ENCODE measurements at regions not wholly inside any gene's neighbourhood (a gene's known extent, or its start where the extent isn't known, plus 50 kb on each side); places are given as distances from the start of the nearest gene placed in this dataset.
A peak's percentile ranks its signal among the peaks of the same experiment; 100 is the strongest.

DNA sequence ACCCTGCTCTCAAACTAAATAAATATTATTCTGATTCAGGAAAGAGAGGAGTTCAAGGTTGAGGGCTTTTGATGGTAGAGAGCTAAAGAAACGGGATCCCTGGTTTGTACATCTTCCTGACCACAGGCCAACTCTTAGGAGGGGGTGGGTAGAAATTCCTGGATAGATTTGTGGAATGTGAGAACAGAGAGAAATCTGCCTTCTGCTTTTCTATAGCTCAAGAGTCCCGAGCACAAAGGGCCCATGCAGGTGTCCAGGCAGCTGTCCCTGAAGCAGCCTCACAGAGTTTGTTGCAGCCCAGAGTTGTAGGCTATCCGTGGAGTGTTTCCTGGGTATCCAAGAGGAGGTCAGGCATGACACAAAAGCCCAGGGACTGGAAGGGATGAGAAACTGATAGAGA, 198.6 kb downstream of the BCAT1 start:
- H3K4me1 Mint-ChIP-seq, result peaks cover 82% of the 10 kb centered on the region
- no peaks in the 10 kb centered on the region for H3K36me3 Mint-ChIP-seq (ENCODE audit: low read depth)
- TF ChIP-seq, protein P1, sequence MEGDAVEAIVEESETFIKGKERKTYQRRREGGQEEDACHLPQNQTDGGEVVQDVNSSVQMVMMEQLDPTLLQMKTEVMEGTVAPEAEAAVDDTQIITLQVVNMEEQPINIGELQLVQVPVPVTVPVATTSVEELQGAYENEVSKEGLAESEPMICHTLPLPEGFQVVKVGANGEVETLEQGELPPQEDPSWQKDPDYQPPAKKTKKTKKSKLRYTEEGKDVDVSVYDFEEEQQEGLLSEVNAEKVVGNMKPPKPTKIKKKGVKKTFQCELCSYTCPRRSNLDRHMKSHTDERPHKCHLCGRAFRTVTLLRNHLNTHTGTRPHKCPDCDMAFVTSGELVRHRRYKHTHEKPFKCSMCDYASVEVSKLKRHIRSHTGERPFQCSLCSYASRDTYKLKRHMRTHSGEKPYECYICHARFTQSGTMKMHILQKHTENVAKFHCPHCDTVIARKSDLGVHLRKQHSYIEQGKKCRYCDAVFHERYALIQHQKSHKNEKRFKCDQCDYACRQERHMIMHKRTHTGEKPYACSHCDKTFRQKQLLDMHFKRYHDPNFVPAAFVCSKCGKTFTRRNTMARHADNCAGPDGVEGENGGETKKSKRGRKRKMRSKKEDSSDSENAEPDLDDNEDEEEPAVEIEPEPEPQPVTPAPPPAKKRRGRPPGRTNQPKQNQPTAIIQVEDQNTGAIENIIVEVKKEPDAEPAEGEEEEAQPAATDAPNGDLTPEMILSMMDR (conservative IDR thresholded peaks at IDR 0.05), result no peak
- H3K4me3 Mint-ChIP-seq, result peak overlapping the region; percentile 9
- H3K27ac Mint-ChIP-seq (ENCODE audit: unreplicated experiment), result peak overlapping the region; percentile 76
- DNase-seq (ENCODE audit: low read depth, low spot score), result no peak
- no peaks in the 10 kb centered on the region for H3K27me3 Mint-ChIP-seq (ENCODE audit: low read depth)
- H3K9me3 Mint-ChIP-seq, result no peaks in the 10 kb centered on the region

DNA sequence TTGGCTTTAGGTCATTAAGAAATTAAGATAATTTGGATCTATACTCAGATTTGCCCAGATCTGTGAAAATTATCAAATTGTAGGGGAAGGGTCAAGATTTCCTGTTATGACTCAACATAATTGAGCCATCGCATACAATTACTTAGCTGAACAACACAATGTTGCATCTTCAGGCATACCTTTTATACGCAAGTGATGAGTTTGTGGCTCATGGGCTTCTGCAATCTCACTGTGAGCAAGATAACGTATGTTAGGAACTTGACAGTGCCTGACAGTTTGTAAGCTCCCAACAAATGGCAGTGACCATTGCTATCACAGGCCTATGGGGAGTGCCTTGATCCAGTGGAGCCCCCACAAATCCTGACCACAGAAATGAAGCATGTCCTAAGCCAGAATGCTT, 199.7 kb downstream of the BCAT1 start:
- no peak for DNase-seq (ENCODE audit: low read depth, low spot score)
- TF ChIP-seq, protein P1 (conservative IDR thresholded peaks at IDR 0.05), result no peak
- Mint-ChIP-seq H3K27me3 (ENCODE audit: low read depth) (no peaks in the 10 kb centered on the region), H3K36me3 (ENCODE audit: low read depth) (no peaks in the 10 kb centered on the region), H3K4me1 (peaks cover 84% of the 10 kb centered on the region), H3K27ac (ENCODE audit: unreplicated experiment) (no peak overlapping the region), H3K4me3 (no peak overlapping the region), H3K9me3 (no peaks in the 10 kb centered on the region)

DNA sequence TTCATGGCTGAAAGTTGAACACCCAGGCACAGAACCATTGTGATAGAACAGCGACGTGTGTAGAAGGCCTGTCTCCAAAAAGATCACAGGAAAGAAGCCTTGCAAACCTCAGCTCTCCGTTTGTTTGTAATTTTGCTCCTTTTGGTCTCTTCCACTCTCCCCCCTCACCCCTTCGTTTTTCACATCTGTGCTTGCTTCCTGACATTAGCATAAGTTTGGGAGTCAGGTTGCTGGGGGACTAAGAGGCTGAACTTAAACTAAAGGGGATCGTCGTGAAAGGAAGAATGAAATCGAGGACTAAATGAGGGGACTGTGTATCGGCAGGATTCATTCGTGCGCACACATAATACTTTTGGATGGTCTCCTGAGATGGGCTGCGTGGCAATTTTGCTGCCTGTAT, 200.6 kb downstream of the BCAT1 start:
- H3K4me3 Mint-ChIP-seq, result no peak overlapping the region
- no peak for DNase-seq (ENCODE audit: low read depth, low spot score)

DNA sequence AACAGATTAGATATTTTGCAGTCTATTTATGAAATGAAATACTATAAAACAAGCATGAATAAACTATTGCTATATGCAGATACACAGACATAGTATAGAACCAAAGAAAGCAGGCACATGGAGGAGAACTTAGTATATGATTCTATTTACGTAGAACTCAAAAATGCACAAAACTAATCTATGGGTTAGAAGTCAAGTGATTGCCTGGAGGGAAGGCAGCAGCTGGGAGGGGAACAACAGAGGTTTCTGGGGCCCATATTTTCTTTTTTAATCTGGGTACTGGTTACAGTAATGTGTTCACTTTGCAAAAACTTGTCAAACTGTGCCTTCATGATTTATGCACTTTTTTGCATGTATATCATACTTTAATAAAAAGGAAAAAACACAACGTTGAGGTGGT, 202.0 kb downstream of the BCAT1 start:
- Mint-ChIP-seq H3K27ac (ENCODE audit: unreplicated experiment) (peak overlapping the region; percentile 8), H3K4me1 (peaks cover 84% of the 10 kb centered on the region), H3K36me3 (ENCODE audit: low read depth) (no peaks in the 10 kb centered on the region), H3K9me3 (no peaks in the 10 kb centered on the region), H3K4me3 (peak overlapping the region; percentile 29), H3K27me3 (ENCODE audit: low read depth) (no peaks in the 10 kb centered on the region)
- DNase-seq (ENCODE audit: low read depth, low spot score), result no peak
- TF ChIP-seq, protein P1 (conservative IDR thresholded peaks at IDR 0.05), result no peak

More for the DNA sequence above, 200.6 kb downstream of the BCAT1 start:
- Mint-ChIP-seq H3K4me1 (peaks cover 86% of the 10 kb centered on the region), H3K27me3 (ENCODE audit: low read depth) (no peaks in the 10 kb centered on the region), H3K9me3 (no peaks in the 10 kb centered on the region), H3K27ac (ENCODE audit: unreplicated experiment) (no peak overlapping the region), H3K36me3 (ENCODE audit: low read depth) (no peaks in the 10 kb centered on the region)
- TF ChIP-seq, protein P1 (conservative IDR thresholded peaks at IDR 0.05), result no peak

DNA sequence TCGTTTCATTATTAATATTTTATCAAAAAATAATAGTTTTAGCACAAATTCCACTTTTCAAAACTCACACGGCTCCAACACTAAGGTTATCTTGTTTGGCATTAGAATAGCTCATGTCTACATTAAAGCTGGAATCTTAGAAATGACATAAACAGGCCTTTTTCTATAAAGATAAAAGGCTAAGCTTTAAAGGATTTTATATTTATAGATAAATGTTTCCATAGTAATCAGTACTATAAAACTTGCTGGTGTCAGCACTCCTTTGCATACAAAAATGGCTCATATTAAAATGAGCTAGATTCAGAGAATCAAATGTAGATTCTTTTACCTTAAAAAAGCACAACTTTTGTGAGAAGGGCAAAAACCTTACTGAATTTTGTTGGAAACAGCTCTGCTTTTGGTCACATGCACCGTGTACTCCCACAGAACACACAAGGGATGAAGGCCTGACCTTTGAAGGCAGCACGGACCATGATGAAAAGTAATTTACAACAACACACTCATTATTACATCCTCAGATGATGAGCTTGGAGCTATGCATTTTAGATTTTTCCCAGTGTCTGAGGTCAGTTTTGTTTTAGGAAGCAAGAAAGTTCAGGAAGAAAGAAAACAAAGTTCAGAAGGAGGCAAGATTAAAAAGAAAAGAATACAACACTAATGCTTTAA, 202.8 kb downstream of the BCAT1 start:
- DNase-seq (ENCODE audit: low read depth, low spot score), result no peak
- Mint-ChIP-seq H3K4me1 (peaks cover 81% of the 10 kb centered on the region), H3K9me3 (no peaks in the 10 kb centered on the region), H3K4me3 (peak overlapping the region; percentile 35), H3K27me3 (ENCODE audit: low read depth) (no peaks in the 10 kb centered on the region), H3K36me3 (ENCODE audit: low read depth) (no peaks in the 10 kb centered on the region), H3K27ac (ENCODE audit: unreplicated experiment) (peak overlapping the region; percentile 44)
- TF ChIP-seq, protein P1 (conservative IDR thresholded peaks at IDR 0.05), result no peak
